ENCODE measurements at regions not wholly inside any gene's neighbourhood (a gene's known extent, or its start where the extent isn't known, plus 50 kb on each side); places are given as distances from the start of the nearest gene placed in this dataset.

DNA sequence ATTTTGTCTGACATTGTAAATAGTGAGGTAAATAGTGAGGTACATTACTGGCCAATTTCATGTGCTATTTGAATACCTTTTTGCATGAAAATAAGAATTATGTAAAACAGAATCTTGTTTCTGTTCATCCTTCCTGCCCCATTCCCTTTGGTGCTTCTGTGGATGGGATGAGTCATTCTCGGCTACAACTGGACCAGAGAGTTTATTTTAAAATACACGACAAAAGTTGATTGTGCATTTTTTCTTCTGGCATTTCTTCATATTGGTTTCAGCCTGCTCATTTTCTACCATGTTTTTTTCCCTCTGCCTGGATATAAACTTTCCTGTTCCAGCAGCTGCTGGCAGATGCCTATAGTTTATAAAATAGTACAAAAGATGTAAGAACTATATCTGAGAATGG, 107.5 kb downstream of the CYSLTR2 start:
- Histone ChIP-seq H3K4me3 (ENCODE audit: low read length in 2 of 2) (no peak overlapping the region), H3K27me3 (ENCODE audit: control insufficient read depth in 1 of 2, insufficient read depth in 2 of 2, low read length in 1 of 2) (no peaks in the 10 kb centered on the region), H3K9me3 (ENCODE audit: control insufficient read depth, low read length) (no peaks in the 10 kb centered on the region), H3K36me3 (ENCODE audit: control insufficient read depth in 1 of 2, insufficient read depth in 2 of 2, low read length in 1 of 2) (no peaks in the 10 kb centered on the region), H3K27ac (ENCODE audit: low read depth in 1 of 2, low read length in 2 of 2) (no peak overlapping the region), H3K4me1 (ENCODE audit: control insufficient read depth in 1 of 2, insufficient read depth in 2 of 2, low read length in 2 of 2) (no peaks in the 10 kb centered on the region)
- DNase-seq (no peak), ATAC-seq (ENCODE audit: low FRiP score) (no peak)
- WGBS, 2 donors = 42 to 53% methylated on average over 2 of the region's 2 CpGs
- intact Hi-C loops (cut with DNase I) = loop anchor here in 1 of 2 donors (10.0 kb wide), 1 partner anchor 426 kb away; no protein-coding TSS in a partner anchor

DNA sequence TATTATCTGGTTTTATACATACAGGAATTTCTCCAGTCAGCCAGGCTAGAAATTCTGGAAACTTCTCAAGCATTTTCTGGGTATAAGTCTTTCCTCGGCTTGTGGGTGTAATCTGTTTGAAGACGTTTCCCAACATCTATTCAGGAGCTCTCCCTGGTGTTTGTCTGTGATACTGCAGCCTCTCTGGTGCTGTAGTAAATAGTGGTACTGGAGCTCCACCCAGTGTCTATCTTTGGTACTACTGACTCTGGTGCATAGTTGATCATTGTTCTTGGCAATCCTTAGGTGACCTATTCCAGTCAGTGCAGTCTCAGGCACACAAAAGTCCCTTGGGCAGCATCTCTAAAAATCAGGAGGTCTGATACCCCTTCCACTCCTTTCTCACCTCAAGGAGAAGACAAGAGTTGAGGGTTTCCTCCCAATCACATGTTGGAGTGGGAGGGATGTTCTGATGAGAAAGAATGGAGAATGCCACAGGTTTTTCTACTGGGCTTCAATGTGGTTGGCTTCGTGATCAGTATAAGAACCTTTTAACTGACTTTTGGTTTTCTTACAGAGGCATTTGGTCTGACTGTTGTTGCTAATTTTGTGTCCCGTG, 115.5 kb downstream of the CYSLTR2 start:
- 40 to 42% methylated on average over 4 of the region's 4 CpGs for WGBS, 2 donors
- DNase-seq = peak in 1 of 2 donors; percentile 76

DNA sequence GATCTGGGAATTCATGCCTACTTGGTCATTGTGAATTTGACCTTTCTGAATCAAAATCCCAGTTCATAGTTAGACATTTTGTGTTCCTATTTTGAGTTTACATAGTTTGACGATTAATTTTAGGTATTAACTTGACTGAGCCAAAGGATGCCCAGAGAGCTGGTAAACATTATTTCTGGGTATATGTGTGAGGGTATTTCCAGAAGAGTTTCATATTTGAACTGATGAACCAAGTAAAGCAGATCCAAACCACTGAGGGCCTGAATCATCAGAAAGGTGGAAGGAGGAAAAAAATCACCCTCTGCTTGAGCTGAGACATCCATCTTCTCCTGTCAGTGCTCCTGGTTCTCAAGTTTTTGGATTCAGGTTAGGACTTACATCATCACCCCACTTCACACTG, 116.6 kb downstream of the CYSLTR2 start:
- WGBS, 2 donors = 94 to 96% methylated on average over 1 of the region's 1 CpG

More for the DNA sequence above, 115.5 kb downstream of the CYSLTR2 start:
- H3K4me3 ChIP-seq (ENCODE audit: low read length in 2 of 2) = no peak overlapping the region
- intact Hi-C loops (cut with DNase I) = loop anchor here (2.0 to 10.0 kb wide), 3 partner anchors 172 to 434 kb away; no protein-coding TSS in a partner anchor
- H3K27me3 ChIP-seq (ENCODE audit: control insufficient read depth in 1 of 2, insufficient read depth in 2 of 2, low read length in 1 of 2) = no peaks in the 10 kb centered on the region
- H3K9me3 ChIP-seq (ENCODE audit: control insufficient read depth, low read length) = no peaks in the 10 kb centered on the region
- no peaks in the 10 kb centered on the region for H3K4me1 ChIP-seq (ENCODE audit: control insufficient read depth in 1 of 2, insufficient read depth in 2 of 2, low read length in 2 of 2)
- peak; percentile 97 for ATAC-seq (ENCODE audit: low FRiP score)
- no peak overlapping the region for H3K27ac ChIP-seq (ENCODE audit: low read depth in 1 of 2, low read length in 2 of 2)
- H3K36me3 ChIP-seq (ENCODE audit: control insufficient read depth in 1 of 2, insufficient read depth in 2 of 2, low read length in 1 of 2) = no peaks in the 10 kb centered on the region

DNA sequence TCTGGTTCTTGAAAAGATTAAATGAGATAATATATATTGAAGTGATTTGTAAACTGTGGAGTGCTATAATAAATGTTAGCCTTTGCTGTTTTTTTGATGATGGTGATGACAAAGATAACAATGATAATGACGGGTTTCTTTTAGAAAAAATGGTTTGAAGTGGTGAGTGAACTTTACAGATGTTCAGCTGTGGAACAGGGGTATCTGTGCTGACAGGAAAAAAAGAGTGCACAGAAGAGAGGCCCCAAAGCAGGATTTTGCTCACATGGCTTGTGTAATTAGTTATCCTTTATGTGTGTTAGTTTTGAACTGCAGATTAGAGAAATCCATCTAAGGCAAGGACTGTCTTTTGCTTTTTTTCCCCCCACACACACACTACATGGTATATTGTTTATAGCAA, 119.2 kb downstream of the CYSLTR2 start:
- intact Hi-C loops (cut with DNase I) = no loop called here

More for the DNA sequence above, 116.6 kb downstream of the CYSLTR2 start:
- DNase-seq (no peak), ATAC-seq (ENCODE audit: low FRiP score) (no peak)
- intact Hi-C loops (cut with DNase I) = no loop called here
- H3K9me3 ChIP-seq (ENCODE audit: control insufficient read depth, low read length) = no peaks in the 10 kb centered on the region
- no peak overlapping the region for H3K27ac ChIP-seq (ENCODE audit: low read depth in 1 of 2, low read length in 2 of 2)
- H3K27me3 ChIP-seq (ENCODE audit: control insufficient read depth in 1 of 2, insufficient read depth in 2 of 2, low read length in 1 of 2) = no peaks in the 10 kb centered on the region
- H3K4me3 ChIP-seq (ENCODE audit: low read length in 2 of 2) = no peak overlapping the region
- no peaks in the 10 kb centered on the region for H3K4me1 ChIP-seq (ENCODE audit: control insufficient read depth in 1 of 2, insufficient read depth in 2 of 2, low read length in 2 of 2)
- no peaks in the 10 kb centered on the region for H3K36me3 ChIP-seq (ENCODE audit: control insufficient read depth in 1 of 2, insufficient read depth in 2 of 2, low read length in 1 of 2)

DNA sequence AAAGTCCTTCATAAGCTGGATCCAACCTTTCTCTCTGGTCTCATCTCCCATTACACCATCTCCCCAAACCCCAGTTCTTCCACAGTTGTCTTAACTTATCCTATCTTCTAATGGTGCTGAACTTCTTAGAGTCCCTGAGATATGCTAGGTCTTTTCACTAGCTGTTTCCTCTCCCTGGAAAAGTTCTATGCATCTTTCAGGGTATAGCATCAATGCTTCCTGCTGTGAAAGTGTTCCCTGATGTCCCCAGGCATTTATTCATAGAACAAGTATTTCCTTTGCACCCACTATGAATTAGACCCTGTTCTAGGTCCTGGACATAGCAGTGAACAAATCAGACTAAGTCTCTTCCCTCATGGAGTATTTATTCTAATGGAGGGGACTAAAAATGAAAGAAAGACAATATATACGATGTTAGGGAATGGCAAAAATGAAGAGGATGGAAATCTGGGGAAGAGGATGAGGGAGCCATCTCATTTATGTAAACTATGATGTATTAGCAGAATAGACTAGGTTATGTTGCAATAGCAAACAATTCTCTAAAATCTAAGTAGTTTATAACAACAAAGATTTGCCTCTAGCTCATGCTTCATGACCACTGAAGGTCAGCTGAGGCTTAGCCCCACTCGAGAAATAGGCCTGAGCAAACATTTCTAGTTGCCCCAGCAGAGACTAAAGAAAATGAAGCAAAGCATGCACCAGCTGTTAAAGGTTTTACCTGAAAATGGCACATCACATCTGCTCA, 120.0 kb downstream of the CYSLTR2 start:
- ATAC-seq (ENCODE audit: low FRiP score) (no peak), DNase-seq (no peak)
- intact Hi-C loops (cut with DNase I) = no loop called here
- Histone ChIP-seq H3K4me3 (ENCODE audit: low read length in 2 of 2) (no peak overlapping the region), H3K9me3 (ENCODE audit: control insufficient read depth, low read length) (peaks cover 3% of the 10 kb centered on the region), H3K4me1 (ENCODE audit: control insufficient read depth in 1 of 2, insufficient read depth in 2 of 2, low read length in 2 of 2) (no peaks in the 10 kb centered on the region), H3K27me3 (ENCODE audit: control insufficient read depth in 1 of 2, insufficient read depth in 2 of 2, low read length in 1 of 2) (no peaks in the 10 kb centered on the region), H3K27ac (ENCODE audit: low read depth in 1 of 2, low read length in 2 of 2) (no peak overlapping the region), H3K36me3 (ENCODE audit: control insufficient read depth in 1 of 2, insufficient read depth in 2 of 2, low read length in 1 of 2) (no peaks in the 10 kb centered on the region)
- WGBS, 2 donors = 85 to 94% methylated on average over 2 of the region's 2 CpGs

More for the DNA sequence above, 119.2 kb downstream of the CYSLTR2 start:
- Histone ChIP-seq H3K9me3 (ENCODE audit: control insufficient read depth, low read length) (no peaks in the 10 kb centered on the region), H3K27ac (ENCODE audit: low read depth in 1 of 2, low read length in 2 of 2) (no peak overlapping the region), H3K27me3 (ENCODE audit: control insufficient read depth in 1 of 2, insufficient read depth in 2 of 2, low read length in 1 of 2) (no peaks in the 10 kb centered on the region), H3K4me1 (ENCODE audit: control insufficient read depth in 1 of 2, insufficient read depth in 2 of 2, low read length in 2 of 2) (no peaks in the 10 kb centered on the region), H3K36me3 (ENCODE audit: control insufficient read depth in 1 of 2, insufficient read depth in 2 of 2, low read length in 1 of 2) (no peaks in the 10 kb centered on the region), H3K4me3 (ENCODE audit: low read length in 2 of 2) (no peak overlapping the region)
- WGBS, 2 donors = 45 to 56% methylated on average over 1 of the region's 1 CpG
- DNase-seq (no peak), ATAC-seq (ENCODE audit: low FRiP score) (no peak)

DNA sequence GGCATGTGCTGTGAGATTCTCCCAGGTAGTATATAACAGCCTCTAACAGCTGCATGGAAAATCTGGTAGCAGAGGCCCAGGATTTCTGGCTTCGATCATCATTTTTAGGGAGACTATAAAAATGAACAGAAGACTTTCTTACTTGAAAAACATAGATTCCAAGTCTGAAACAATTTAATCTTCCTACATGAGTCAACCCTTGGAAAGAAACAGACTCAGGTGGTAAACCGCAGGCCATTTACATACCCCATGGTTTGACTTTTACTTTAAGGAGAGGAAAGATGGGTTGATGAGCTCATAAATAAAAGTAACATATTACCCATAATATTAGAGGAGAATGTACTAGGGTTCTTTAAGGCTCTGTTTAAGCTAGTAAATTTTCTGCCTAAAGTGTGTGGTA, 121.6 kb downstream of the CYSLTR2 start:
- WGBS, 2 donors = 95% methylated on average over 2 of the region's 2 CpGs
- no peak for DNase-seq
- Histone ChIP-seq H3K4me3 (ENCODE audit: low read length in 2 of 2) (no peak overlapping the region), H3K9me3 (ENCODE audit: control insufficient read depth, low read length) (peaks cover 3% of the 10 kb centered on the region), H3K4me1 (ENCODE audit: control insufficient read depth in 1 of 2, insufficient read depth in 2 of 2, low read length in 2 of 2) (no peaks in the 10 kb centered on the region), H3K36me3 (ENCODE audit: control insufficient read depth in 1 of 2, insufficient read depth in 2 of 2, low read length in 1 of 2) (no peaks in the 10 kb centered on the region), H3K27me3 (ENCODE audit: control insufficient read depth in 1 of 2, insufficient read depth in 2 of 2, low read length in 1 of 2) (no peaks in the 10 kb centered on the region), H3K27ac (ENCODE audit: low read depth in 1 of 2, low read length in 2 of 2) (no peak overlapping the region)
- no peak for ATAC-seq (ENCODE audit: low FRiP score)
- intact Hi-C loops (cut with DNase I) = no loop called here

DNA sequence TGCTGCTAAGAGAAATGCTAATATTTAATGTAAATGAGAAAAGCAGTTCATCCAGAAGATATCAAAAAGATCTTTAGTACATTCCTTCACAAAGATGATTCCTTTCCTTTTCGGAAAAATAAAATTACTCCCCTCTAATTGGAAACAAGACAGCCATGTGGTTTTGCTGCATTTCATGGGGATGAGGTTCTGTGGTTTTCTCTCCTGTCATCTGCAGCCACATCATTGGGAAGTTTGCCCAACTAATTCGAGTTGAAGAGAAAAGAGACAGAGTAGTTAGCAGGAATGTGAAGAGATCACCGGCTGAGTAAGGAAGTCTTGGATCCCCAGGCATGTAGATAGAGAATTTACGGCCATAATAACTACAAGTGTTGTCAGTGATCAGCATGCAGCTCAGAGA, 122.1 kb downstream of the CYSLTR2 start:
- H3K27ac ChIP-seq (ENCODE audit: low read depth in 1 of 2, low read length in 2 of 2) = no peak overlapping the region
- intact Hi-C loops (cut with DNase I) = no loop called here
- 66 to 74% methylated on average over 4 of the region's 4 CpGs for WGBS, 2 donors
- ATAC-seq (ENCODE audit: low FRiP score) (no peak), DNase-seq (no peak)
- no peaks in the 10 kb centered on the region for H3K4me1 ChIP-seq (ENCODE audit: control insufficient read depth in 1 of 2, insufficient read depth in 2 of 2, low read length in 2 of 2)
- H3K36me3 ChIP-seq (ENCODE audit: control insufficient read depth in 1 of 2, insufficient read depth in 2 of 2, low read length in 1 of 2) = no peaks in the 10 kb centered on the region
- H3K4me3 ChIP-seq (ENCODE audit: low read length in 2 of 2) = no peak overlapping the region
- peaks cover 3% of the 10 kb centered on the region for H3K9me3 ChIP-seq (ENCODE audit: control insufficient read depth, low read length)
- H3K27me3 ChIP-seq (ENCODE audit: control insufficient read depth in 1 of 2, insufficient read depth in 2 of 2, low read length in 1 of 2) = no peaks in the 10 kb centered on the region

DNA sequence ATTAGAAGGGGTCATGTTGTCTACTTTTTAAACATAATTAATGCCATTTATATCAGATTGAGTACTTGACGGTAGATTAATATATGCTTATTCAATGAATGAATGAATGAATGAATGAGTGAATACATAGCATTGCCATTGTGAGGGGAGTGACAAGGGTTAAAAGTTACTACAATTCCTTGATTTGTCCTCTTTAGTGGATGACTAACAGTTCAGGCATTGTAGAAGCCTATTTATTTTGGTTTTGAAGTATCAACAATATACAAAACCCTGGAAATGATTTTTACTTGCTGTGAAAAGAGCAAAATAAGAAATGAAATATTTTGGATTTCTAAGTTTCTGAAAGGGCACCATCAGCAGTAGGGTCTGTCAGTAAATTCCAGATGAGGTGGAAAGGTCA, 122.7 kb downstream of the CYSLTR2 start:
- no peaks in the 10 kb centered on the region for H3K27me3 ChIP-seq (ENCODE audit: control insufficient read depth in 1 of 2, insufficient read depth in 2 of 2, low read length in 1 of 2)
- H3K27ac ChIP-seq (ENCODE audit: low read depth in 1 of 2, low read length in 2 of 2) = no peak overlapping the region
- H3K9me3 ChIP-seq (ENCODE audit: control insufficient read depth, low read length) = peaks cover 3% of the 10 kb centered on the region
- no peaks in the 10 kb centered on the region for H3K36me3 ChIP-seq (ENCODE audit: control insufficient read depth in 1 of 2, insufficient read depth in 2 of 2, low read length in 1 of 2)
- intact Hi-C loops (cut with DNase I) = no loop called here
- H3K4me3 ChIP-seq (ENCODE audit: low read length in 2 of 2) = no peak overlapping the region
- DNase-seq (no peak), ATAC-seq (ENCODE audit: low FRiP score) (no peak)
- no peaks in the 10 kb centered on the region for H3K4me1 ChIP-seq (ENCODE audit: control insufficient read depth in 1 of 2, insufficient read depth in 2 of 2, low read length in 2 of 2)
- 97 to 100% methylated on average over 1 of the region's 1 CpG for WGBS, 2 donors

DNA sequence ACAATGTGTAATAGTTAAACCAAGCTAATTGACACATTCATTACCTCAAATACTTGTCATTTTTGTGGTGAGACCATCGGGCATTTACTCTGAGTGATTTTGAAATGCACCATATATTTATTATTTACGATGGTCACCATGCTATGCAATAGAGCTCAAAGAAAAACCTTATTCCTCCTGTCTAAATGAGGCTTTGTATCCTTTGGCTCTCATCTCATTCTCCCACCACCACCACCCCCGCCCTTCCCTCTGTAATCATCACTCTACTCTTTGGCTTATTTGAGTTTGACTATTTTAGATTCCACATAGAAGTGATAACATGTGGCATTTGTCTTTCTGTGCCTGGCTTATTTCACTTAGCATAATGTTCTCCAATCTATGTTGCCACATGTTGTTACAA, 124.9 kb downstream of the CYSLTR2 start:
- DNase-seq = no peak
- Histone ChIP-seq H3K4me3 (ENCODE audit: low read length in 2 of 2) (no peak overlapping the region), H3K4me1 (ENCODE audit: control insufficient read depth in 1 of 2, insufficient read depth in 2 of 2, low read length in 2 of 2) (no peaks in the 10 kb centered on the region), H3K27ac (ENCODE audit: low read depth in 1 of 2, low read length in 2 of 2) (no peak overlapping the region), H3K27me3 (ENCODE audit: control insufficient read depth in 1 of 2, insufficient read depth in 2 of 2, low read length in 1 of 2) (no peaks in the 10 kb centered on the region), H3K9me3 (ENCODE audit: control insufficient read depth, low read length) (peaks cover 3% of the 10 kb centered on the region), H3K36me3 (ENCODE audit: control insufficient read depth in 1 of 2, insufficient read depth in 2 of 2, low read length in 1 of 2) (no peaks in the 10 kb centered on the region)
- intact Hi-C loops (cut with DNase I) = no loop called here
- 40 to 45% methylated on average over 3 of the region's 3 CpGs for WGBS, 2 donors
- no peak for ATAC-seq (ENCODE audit: low FRiP score)

Data from aorta (tissue), 5 donors.